Colonic mucosa (tissue), 4 donors: ENCODE measurements at regions not wholly inside any gene's neighbourhood (a gene's known extent, or its start where the extent isn't known, plus 50 kb on each side); places are given as distances from the start of the nearest gene placed in this dataset.

ENCODE experiments used
- DNase-seq: peaks from one replicate; pipeline ENCODE4 v3.0.0-alpha.2; 2020
- H3K27ac ChIP-seq: fragments of 200-600 bp; one replicate; pipeline ENCODE4 v1.8.0; 2021
- H3K27me3 ChIP-seq: fragments of 200-600 bp; one replicate; pipeline ENCODE4 v1.8.0; 2021
- H3K36me3 ChIP-seq: fragments of 200-600 bp; one replicate; pipeline ENCODE4 v1.8.0; 2021
- H3K4me1 ChIP-seq: fragments of 200-600 bp; one replicate; pipeline ENCODE4 v1.8.0; 2021; ENCODE audit warnings: mild to moderate bottlenecking
- H3K4me3 ChIP-seq: fragments of 200-600 bp; one replicate; pipeline ENCODE4 v1.8.0; 2021
- H3K9ac ChIP-seq, 2 donors: one replicate each; pipeline ENCODE4 v1.7.0; 2013; ENCODE audit warnings: control low read depth in 2 of 2, low read depth in 2 of 2, low read length in 2 of 2
- H3K9me3 ChIP-seq: fragments of 200-600 bp; one replicate; pipeline ENCODE4 v1.8.0; 2021
- CTCF ChIP-seq: fragments of 200-600 bp; IDR thresholded peaks from one replicate; pipeline ENCODE4 v1.8.0; 2022; ENCODE audit warnings: antibody characterized with exemption, mild to moderate bottlenecking
- intact Hi-C: fragments of 100-400 bp; cut with DNase I; formaldehyde crosslinking; loops from one replicate; pipeline ENCODE4 v1.14.1; 2022
- donor health status: healthy.
- donor health status: DM: no; HTN: no; CAD: no.
- donor health status: DM: no; HTN: no; CAD: no.

- no peaks in the 10 kb centered on the region for H3K9me3 ChIP-seq
- no peak overlapping the region for H3K4me3 ChIP-seq
- TF ChIP-seq CTCF = no peak
- H3K4me1 ChIP-seq = no peaks in the 10 kb centered on the region
- intact Hi-C loops = no loop called here
- no peak overlapping the region for H3K9ac ChIP-seq
- no peaks in the 10 kb centered on the region for H3K27me3 ChIP-seq
- H3K27ac ChIP-seq = no peak overlapping the region
- DNase-seq = no peak
- no peaks in the 10 kb centered on the region for H3K36me3 ChIP-seq
Observed at GRCh38 chrX:3232262-3232923, 114.1 kb downstream of the MXRA5 start.

GRCh38 chrX:3231766-3232165 lies 114.7 kb downstream of the MXRA5 start:
- intact Hi-C loops = no loop called here
- DNase-seq = no peak
- Histone ChIP-seq H3K27me3 (no peaks in the 10 kb centered on the region), H3K27ac (no peak overlapping the region), H3K9me3 (no peaks in the 10 kb centered on the region), H3K4me3 (no peak overlapping the region), H3K4me1 (no peaks in the 10 kb centered on the region), H3K36me3 (no peaks in the 10 kb centered on the region), H3K9ac (no peak overlapping the region)
- no peak for TF ChIP-seq CTCF

GRCh38 chrX:3230496-3230895 lies 116.0 kb downstream of the MXRA5 start:
- no peaks in the 10 kb centered on the region for H3K9me3 ChIP-seq
- no peak for TF ChIP-seq CTCF
- no peak overlapping the region for H3K27ac ChIP-seq
- H3K36me3 ChIP-seq = no peaks in the 10 kb centered on the region
- no peak for DNase-seq
- intact Hi-C loops = no loop called here
- H3K27me3 ChIP-seq = no peaks in the 10 kb centered on the region
- H3K4me3 ChIP-seq = no peak overlapping the region
- no peak overlapping the region for H3K9ac ChIP-seq
- H3K4me1 ChIP-seq = no peaks in the 10 kb centered on the region

DNA sequence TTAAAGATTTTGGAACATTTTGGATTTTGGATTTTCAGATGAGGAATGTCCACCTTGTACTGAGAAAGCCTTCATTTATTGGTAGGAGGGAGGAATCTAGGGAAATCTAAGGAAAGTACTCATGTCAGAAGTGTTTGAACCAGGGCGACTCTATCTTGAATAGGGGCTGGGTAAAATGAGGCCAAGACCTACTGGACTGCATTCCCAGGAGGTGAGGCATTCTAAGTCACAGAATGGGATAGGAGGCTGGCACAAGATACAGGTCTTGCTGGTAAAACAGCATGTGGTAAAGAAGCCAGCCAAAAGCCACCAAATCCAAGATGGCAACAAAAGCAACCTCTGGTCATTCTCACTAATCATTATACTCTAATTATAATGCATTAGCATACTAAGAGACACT lies 118.9 kb downstream of the MXRA5 start:
- no peak overlapping the region for H3K9ac ChIP-seq
- H3K9me3 ChIP-seq = no peaks in the 10 kb centered on the region
- TF ChIP-seq CTCF = no peak
- no peak overlapping the region for H3K27ac ChIP-seq
- DNase-seq = no peak
- H3K27me3 ChIP-seq = no peaks in the 10 kb centered on the region
- H3K4me1 ChIP-seq = no peaks in the 10 kb centered on the region
- intact Hi-C loops = no loop called here
- no peak overlapping the region for H3K4me3 ChIP-seq
- H3K36me3 ChIP-seq = no peaks in the 10 kb centered on the region

DNA sequence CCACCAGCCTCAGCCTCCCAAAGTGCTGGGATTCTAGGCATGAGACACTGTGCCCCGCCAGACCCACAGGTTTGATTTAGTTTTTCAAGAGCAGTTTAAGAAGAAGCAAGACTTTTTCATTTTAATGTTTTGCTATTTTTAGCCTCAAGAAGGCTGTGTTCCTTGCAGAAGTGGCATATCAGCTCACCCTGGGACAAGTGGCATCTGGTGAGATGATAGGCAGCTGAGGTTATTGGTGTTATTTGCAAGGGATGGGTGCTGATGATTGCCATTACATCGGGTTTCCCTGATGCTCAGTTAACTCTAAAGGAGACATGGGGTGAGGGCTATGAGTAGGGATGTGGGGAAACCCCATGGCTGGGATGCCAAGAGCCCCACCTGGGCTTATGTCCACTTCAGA lies 120.4 kb downstream of the MXRA5 start:
- H3K4me3 ChIP-seq = no peak overlapping the region
- TF ChIP-seq CTCF = no peak
- H3K9ac ChIP-seq = no peak overlapping the region
- no peaks in the 10 kb centered on the region for H3K36me3 ChIP-seq
- H3K27ac ChIP-seq = no peak overlapping the region
- no peaks in the 10 kb centered on the region for H3K4me1 ChIP-seq
- DNase-seq = no peak
- intact Hi-C loops = no loop called here
- no peaks in the 10 kb centered on the region for H3K27me3 ChIP-seq
- H3K9me3 ChIP-seq = no peaks in the 10 kb centered on the region
